Left lung (tissue), 4 donors: ENCODE measurements at regions not wholly inside any gene's neighbourhood (a gene's known extent, or its start where the extent isn't known, plus 50 kb on each side); places are given as distances from the start of the nearest gene placed in this dataset.

Source experiments
- ATAC-seq: fragments of 200-7000 bp; cut with Tn5 transposase; one replicate; pipeline ENCODE4 v1.9.1; 2020; ENCODE audit warnings: moderate library complexity
- DNase-seq, 4 donors: peaks; one replicate each; pipeline ENCODE4 v3.0.0-alpha.2; 2013 to 2020
- H3K27ac ChIP-seq, 2 donors: fragments of 200-600 bp; sonication (generic) in 1 of 2; one replicate each; pipeline versions ENCODE4 v1.5.0 to v1.8.0; 2020 to 2021
- H3K27me3 ChIP-seq, 2 donors: fragments of 200-600 bp; sonication (generic) in 1 of 2; one replicate each; pipeline versions ENCODE4 v1.5.0 to v1.8.0; 2020 to 2021
- H3K36me3 ChIP-seq, 2 donors: fragments of 200-600 bp; sonication (generic) in 1 of 2; one replicate each; pipeline versions ENCODE4 v1.5.0 to v1.8.0; 2020 to 2021
- H3K4me1 ChIP-seq, 2 donors: fragments of 200-600 bp; one replicate each; pipeline ENCODE4 v1.8.0; 2021
- H3K4me3 ChIP-seq, 2 donors: fragments of 200-600 bp; sonication (generic) in 1 of 2; one replicate each; pipeline versions ENCODE4 v1.5.0 to v1.8.0; 2020 to 2021; ENCODE audit warnings: mild to moderate bottlenecking in 1 of 2
- H3K9me3 ChIP-seq, 2 donors: fragments of 200-600 bp; sonication (generic) in 1 of 2; one replicate each; pipeline versions ENCODE4 v1.5.0 to v1.8.0; 2020 to 2021
- intact Hi-C, 2 donors: fragments of 100-400 bp; cut with DNase I; formaldehyde crosslinking; loops; one replicate each; pipeline versions ENCODE4 v1.11.2 to v1.14.2; 2022
- TF ChIP-seq, protein P1 (sequence below), 2 donors: fragments of 200-600 bp; sonication (generic) in 1 of 2; IDR thresholded peaks; one replicate each; pipeline versions ENCODE4 v1.5.0 to v1.8.0; 2021; ENCODE audit warnings: antibody characterized with exemption in 2 of 2
- donor health status: DM: no; HTN: yes; CAD: no.
- donor health status: DM: no; HTN: no; CAD: no.

DNA sequence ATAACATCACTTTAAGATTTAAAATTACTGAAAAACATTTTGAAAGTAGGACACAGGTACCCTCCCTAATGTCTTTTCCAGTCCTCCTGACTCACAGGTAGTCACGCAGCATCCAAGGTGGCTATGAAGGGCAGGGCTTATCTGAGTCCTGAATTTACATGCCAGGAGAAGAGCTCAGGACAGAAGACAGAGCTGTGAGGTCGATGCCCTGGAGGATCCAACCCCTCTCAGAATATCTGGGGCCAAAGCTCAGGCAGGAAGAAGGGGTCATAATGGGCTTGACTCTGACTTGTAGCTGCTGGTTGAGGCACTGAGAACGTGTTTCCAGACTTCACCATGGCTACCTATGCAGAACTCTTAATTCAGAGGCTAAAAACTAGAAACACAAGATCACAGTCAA is 177.5 kb downstream of the AASDH start:
- intact Hi-C loops, result no loop called here
- TF ChIP-seq, protein P1, sequence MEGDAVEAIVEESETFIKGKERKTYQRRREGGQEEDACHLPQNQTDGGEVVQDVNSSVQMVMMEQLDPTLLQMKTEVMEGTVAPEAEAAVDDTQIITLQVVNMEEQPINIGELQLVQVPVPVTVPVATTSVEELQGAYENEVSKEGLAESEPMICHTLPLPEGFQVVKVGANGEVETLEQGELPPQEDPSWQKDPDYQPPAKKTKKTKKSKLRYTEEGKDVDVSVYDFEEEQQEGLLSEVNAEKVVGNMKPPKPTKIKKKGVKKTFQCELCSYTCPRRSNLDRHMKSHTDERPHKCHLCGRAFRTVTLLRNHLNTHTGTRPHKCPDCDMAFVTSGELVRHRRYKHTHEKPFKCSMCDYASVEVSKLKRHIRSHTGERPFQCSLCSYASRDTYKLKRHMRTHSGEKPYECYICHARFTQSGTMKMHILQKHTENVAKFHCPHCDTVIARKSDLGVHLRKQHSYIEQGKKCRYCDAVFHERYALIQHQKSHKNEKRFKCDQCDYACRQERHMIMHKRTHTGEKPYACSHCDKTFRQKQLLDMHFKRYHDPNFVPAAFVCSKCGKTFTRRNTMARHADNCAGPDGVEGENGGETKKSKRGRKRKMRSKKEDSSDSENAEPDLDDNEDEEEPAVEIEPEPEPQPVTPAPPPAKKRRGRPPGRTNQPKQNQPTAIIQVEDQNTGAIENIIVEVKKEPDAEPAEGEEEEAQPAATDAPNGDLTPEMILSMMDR (IDR thresholded peaks at IDR 0.05), result no peak
- no peak overlapping the region for H3K27ac ChIP-seq

DNA sequence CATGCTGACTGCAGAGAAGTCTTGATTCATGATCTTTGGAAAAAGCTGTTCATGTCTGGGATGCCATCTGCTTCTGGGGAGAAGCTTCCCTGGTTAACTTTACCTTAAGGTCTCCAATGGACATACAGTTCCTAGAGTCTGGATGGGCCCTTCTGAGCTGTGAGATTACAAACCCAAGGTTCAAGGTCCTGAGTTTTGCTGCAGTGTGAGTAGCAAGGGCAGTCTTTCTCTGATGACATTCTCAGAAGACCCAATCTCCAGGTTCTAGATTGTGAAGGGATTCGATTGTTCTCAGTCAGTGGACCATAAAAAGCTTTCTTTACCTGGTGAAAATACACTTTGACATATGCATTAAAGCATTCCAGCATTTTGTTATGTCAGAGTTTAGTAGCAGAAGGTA is 179.2 kb downstream of the AASDH start:
- DNase-seq (no peak), ATAC-seq (no peak)
- Histone ChIP-seq H3K27me3 (no peaks in the 10 kb centered on the region), H3K27ac (no peak overlapping the region), H3K4me1 (no peaks in the 10 kb centered on the region), H3K36me3 (no peaks in the 10 kb centered on the region), H3K9me3 (peaks cover 0 to 12% of the 10 kb centered on the region in 2 donors), H3K4me3 (no peak overlapping the region)
- intact Hi-C loops, result no loop called here
- TF ChIP-seq, protein P1 (IDR thresholded peaks at IDR 0.05), result no peak

More for the DNA sequence above, 177.5 kb downstream of the AASDH start:
- no peaks in the 10 kb centered on the region for H3K36me3 ChIP-seq
- DNase-seq (no peak), ATAC-seq (no peak)
- H3K27me3 ChIP-seq, result no peaks in the 10 kb centered on the region
- no peak overlapping the region for H3K4me3 ChIP-seq
- peaks cover 0 to 12% of the 10 kb centered on the region in 2 donors for H3K9me3 ChIP-seq
- no peaks in the 10 kb centered on the region for H3K4me1 ChIP-seq

DNA sequence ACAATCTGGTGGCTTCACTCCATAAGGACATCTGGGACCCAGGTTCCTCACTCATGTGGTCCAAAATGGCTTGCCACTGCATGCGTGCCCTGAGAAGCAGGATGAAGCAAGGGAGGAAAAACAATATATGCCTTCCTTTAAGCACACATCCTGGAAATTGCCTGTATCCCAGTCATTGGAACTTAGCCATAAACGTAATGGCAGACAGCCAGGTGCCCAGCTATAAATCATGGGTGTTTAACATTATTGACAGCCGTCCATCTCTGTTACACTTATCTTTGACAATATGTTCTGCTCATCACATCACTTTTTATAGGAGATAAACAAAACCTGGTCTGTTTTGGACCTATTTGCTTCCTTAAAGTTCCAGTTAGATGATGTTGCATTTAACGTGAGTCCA is 181.0 kb downstream of the AASDH start:
- H3K27me3 ChIP-seq, result no peaks in the 10 kb centered on the region
- H3K36me3 ChIP-seq, result no peaks in the 10 kb centered on the region
- H3K27ac ChIP-seq, result no peak overlapping the region
- H3K4me3 ChIP-seq, result no peak overlapping the region
- no peak for ATAC-seq
- no peak for DNase-seq
- TF ChIP-seq, protein P1 (IDR thresholded peaks at IDR 0.05), result no peak
- H3K9me3 ChIP-seq, result peaks cover 0 to 4% of the 10 kb centered on the region in 2 donors
- no peaks in the 10 kb centered on the region for H3K4me1 ChIP-seq
- intact Hi-C loops, result no loop called here

DNA sequence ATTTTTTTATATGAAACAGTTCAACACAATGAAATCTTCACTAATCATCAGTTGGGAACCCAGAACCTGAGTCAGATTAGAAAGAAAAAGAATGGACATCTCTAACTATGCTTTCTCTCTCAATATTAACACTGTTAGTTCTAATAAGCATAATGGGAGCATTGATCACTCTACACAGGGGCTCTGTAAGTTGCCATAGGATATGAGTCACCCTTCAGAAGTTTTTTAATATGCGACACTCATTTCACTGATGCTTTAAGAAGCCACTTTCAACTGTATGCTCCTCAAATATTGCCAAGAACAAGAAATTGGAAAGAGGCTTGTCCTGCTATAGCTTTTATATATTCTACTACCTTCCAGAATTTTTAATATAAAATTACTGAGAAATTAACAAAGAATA is 187.0 kb downstream of the AASDH start:
- TF ChIP-seq, protein P1 (IDR thresholded peaks at IDR 0.05), result no peak
- Histone ChIP-seq H3K36me3 (no peaks in the 10 kb centered on the region), H3K4me3 (no peak overlapping the region), H3K9me3 (no peaks in the 10 kb centered on the region), H3K4me1 (no peaks in the 10 kb centered on the region), H3K27ac (no peak overlapping the region), H3K27me3 (no peaks in the 10 kb centered on the region)
- intact Hi-C loops, result no loop called here
- no peak for DNase-seq
- ATAC-seq, result no peak

DNA sequence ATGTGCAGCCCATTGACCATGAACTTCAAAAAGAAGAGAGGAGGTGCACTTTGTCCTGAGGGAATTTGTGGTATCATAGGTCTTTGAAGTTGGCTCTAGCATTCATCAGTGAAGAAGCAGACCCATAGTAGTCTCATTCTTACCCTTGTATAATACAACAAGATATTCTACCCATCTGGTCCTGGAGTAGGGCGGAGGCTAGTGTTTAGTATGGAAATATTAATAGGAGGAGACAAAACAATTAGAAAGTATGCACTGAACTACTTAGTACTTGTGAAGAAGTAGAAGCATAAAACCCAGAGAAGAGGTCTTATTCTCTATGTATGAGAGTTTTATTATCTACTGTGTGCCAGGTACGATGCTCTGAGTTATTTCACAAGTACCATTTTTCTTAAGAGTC is 189.0 kb downstream of the AASDH start:
- H3K27ac ChIP-seq, result no peak overlapping the region

More for the DNA sequence above, 189.0 kb downstream of the AASDH start:
- Histone ChIP-seq H3K4me1 (no peaks in the 10 kb centered on the region), H3K9me3 (no peaks in the 10 kb centered on the region), H3K4me3 (no peak overlapping the region), H3K27me3 (no peaks in the 10 kb centered on the region), H3K36me3 (no peaks in the 10 kb centered on the region)
- TF ChIP-seq, protein P1 (IDR thresholded peaks at IDR 0.05), result no peak
- intact Hi-C loops, result no loop called here
- ATAC-seq (no peak), DNase-seq (no peak)
